OCI-M2 (cell line): ENCODE measurements at regions not wholly inside any gene's neighbourhood (a gene's known extent, or its start where the extent isn't known, plus 50 kb on each side); places are given as distances from the start of the nearest gene placed in this dataset.

Experiments
- DNase-seq: peaks from one replicate; lab custom pipeline; 2025; ENCODE audit not compliant: unreplicated experiment; lab: John Stamatoyannopoulos, UW

DNA sequence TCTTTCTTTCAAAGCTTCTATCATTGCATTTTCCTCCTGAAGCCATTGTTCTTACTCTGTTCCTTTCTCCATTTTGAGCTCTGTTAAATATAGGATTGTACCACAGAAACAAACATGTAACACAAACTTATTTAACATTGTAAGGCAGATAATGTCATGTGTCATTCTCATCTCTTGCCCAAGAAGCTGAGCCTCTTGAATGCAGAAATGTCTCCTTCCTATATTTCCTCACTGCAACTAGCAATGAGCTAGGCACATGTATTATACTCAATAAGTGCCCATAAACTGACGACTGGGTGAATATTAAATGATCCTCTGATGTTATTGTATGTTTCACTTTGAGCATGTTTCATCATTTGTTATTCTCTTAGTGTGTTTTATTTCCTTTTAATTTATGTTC is 56.7 kb upstream of the SLC7A11 start:
- DNase-seq = no peak

DNA sequence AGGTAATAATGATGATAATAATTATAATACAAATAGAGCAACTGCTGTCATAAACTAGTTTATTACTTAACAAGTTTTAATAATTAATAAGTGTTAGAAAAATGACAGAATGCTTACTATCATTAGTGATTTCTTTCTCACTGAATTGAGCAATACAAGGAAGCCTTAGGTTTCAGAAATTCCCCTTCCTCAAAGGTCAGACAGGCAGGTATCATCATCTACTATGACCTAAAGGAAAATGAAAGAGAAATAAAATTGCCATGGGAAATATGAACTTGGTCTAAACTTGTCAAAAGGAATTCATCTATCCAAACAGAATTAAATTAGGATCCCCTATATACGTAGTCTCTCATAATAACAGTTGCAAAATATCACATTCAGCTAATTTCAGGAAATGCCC is 56.3 kb upstream of the SLC7A11 start:
- no peak for DNase-seq

DNA sequence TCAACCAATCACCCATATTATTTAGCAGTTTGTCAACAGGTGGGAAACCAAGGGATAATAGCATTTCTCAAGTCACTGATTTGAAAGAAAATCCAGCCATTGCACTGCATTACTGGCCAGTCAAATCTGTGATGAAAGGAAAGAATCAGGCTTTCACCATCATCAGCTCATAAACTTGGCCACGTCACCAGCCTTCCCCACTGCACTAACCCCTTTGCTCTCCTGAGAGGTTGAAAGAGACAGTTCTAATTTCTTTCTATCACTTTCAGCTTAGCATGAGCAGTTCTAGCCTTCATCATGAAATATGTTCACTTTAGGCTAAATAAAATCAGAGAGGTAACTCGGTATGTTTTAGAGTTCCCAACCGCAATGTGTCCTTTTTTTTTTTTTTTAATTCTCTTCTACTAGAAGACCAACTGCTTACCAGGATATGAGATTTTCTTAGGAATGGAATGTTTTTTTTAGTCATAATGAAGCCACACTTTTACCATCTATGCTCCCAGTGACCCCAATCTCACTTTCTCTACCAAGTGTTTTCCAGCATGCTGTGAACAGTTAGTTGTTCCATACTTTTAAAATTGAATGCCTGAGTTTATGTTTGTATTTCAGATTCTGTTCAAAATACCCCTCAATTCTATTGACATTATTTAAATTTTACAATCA is 55.7 kb upstream of the SLC7A11 start:
- DNase-seq = no peak

DNA sequence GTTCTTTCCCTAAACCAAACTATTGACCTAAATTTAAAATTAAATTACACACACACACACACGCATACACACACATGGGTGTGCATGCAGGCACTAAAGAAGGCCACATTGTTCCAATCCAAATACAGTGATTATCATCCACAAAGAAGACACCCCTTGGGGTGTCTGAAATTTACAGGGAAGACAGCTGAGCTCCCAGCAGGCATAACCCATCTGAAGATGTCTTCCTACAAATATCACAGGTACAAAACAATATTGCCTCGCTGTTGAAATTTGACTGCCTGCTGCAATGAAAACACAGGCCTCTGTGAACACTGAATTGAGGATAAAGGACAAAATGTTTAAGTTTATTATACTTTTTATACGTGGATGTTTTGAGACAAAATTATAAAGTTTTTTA is 50.2 kb upstream of the SLC7A11 start:
- no peak for DNase-seq
